SHP77 (cell line): ENCODE measurements at regions not wholly inside any gene's neighbourhood (a gene's known extent, or its start where the extent isn't known, plus 50 kb on each side); places are given as distances from the start of the nearest gene placed in this dataset.

Experiments
- DNase-seq, 2 experiments: peaks; one replicate each; lab custom pipeline; 2025; lab: John Stamatoyannopoulos, UW

- no peak for DNase-seq
Measured at GRCh38 chr7:108813251-108814014, 243.8 kb downstream of the DNAJB9 start.

GRCh38 chr7:108815815-108816214 is 246.1 kb downstream of the DNAJB9 start:
- no peak for DNase-seq

GRCh38 chr7:108818742-108819141 is 249.1 kb downstream of the DNAJB9 start:
- DNase-seq, result no peak

GRCh38 chr7:108824840-108825580 is 255.3 kb downstream of the DNAJB9 start:
- DNase-seq, result no peak

GRCh38 chr7:108825581-108825909 is 255.9 kb downstream of the DNAJB9 start:
- DNase-seq, result no peak

- DNase-seq, result no peak
Measured at GRCh38 chr7:108836256-108836655, 266.6 kb downstream of the DNAJB9 start.

- DNase-seq, result no peak
Measured at GRCh38 chr7:108838198-108838597, 268.5 kb downstream of the DNAJB9 start.

- DNase-seq, result no peak
Measured at GRCh38 chr7:108839076-108839475, 269.4 kb downstream of the DNAJB9 start.

GRCh38 chr7:108845951-108846350 is 276.3 kb downstream of the DNAJB9 start:
- no peak for DNase-seq

- no peak for DNase-seq
Measured at GRCh38 chr7:108846471-108846870, 276.8 kb downstream of the DNAJB9 start.

- no peak for DNase-seq
Measured at GRCh38 chr7:108848486-108848885, 278.8 kb downstream of the DNAJB9 start.

- no peak for DNase-seq
Measured at GRCh38 chr7:108860615-108861014, 290.9 kb downstream of the DNAJB9 start.

- DNase-seq, result no peak
Measured at GRCh38 chr7:108861071-108861470, 291.4 kb downstream of the DNAJB9 start.

- DNase-seq, result no peak
Measured at GRCh38 chr7:108863227-108863848, 293.7 kb downstream of the DNAJB9 start.

GRCh38 chr7:108869070-108869469 is 299.4 kb downstream of the DNAJB9 start:
- no peak for DNase-seq

- DNase-seq, result no peak
Measured at GRCh38 chr7:108875139-108875538, 305.5 kb downstream of the DNAJB9 start.

GRCh38 chr7:108890862-108891261 is 321.2 kb downstream of the DNAJB9 start:
- no peak for DNase-seq

GRCh38 chr7:108908456-108908855 is 338.8 kb downstream of the DNAJB9 start:
- DNase-seq, result no peak

GRCh38 chr7:108911016-108911415 is 341.3 kb downstream of the DNAJB9 start:
- no peak for DNase-seq

GRCh38 chr7:108920490-108920889 is 350.8 kb downstream of the DNAJB9 start:
- DNase-seq, result no peak

- DNase-seq, result peak; percentile 14 to 33
Measured at GRCh38 chr7:108943048-108943447, 373.4 kb downstream of the DNAJB9 start.

GRCh38 chr7:108947526-108947925 is 377.9 kb downstream of the DNAJB9 start:
- no peak for DNase-seq

- DNase-seq, result no peak
Measured at GRCh38 chr7:108972004-108972403, 402.3 kb downstream of the DNAJB9 start.
